ENCODE measurements at regions not wholly inside any gene's neighbourhood (a gene's known extent, or its start where the extent isn't known, plus 50 kb on each side); places are given as distances from the start of the nearest gene placed in this dataset.

DNA sequence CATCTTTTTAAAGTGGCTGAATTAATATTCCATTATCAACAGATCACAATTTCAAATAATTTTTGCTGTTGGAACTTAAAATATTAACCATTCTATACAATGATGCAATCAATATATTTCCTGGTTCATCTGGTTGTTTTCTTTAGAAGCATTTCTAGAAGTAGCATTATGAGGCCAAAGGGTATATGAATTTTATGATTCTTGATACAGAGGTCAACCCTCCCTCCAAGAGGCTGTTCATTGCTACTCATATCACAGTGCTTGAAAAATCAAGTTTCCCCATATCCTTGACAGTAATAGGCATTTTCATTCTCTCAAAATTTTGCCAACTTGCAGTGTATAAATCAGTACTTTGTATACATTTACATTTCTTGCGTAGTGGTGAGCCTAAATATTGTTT, 312.6 kb downstream of the BMPER start:
- no peak overlapping the region for H3K27ac ChIP-seq (replicated peaks)
- TF ChIP-seq SPI1 (IDR thresholded peaks at IDR 0.05; ENCODE audit: borderline replicate concordance, low read depth), result no peak
- TF ChIP-seq, protein P1, sequence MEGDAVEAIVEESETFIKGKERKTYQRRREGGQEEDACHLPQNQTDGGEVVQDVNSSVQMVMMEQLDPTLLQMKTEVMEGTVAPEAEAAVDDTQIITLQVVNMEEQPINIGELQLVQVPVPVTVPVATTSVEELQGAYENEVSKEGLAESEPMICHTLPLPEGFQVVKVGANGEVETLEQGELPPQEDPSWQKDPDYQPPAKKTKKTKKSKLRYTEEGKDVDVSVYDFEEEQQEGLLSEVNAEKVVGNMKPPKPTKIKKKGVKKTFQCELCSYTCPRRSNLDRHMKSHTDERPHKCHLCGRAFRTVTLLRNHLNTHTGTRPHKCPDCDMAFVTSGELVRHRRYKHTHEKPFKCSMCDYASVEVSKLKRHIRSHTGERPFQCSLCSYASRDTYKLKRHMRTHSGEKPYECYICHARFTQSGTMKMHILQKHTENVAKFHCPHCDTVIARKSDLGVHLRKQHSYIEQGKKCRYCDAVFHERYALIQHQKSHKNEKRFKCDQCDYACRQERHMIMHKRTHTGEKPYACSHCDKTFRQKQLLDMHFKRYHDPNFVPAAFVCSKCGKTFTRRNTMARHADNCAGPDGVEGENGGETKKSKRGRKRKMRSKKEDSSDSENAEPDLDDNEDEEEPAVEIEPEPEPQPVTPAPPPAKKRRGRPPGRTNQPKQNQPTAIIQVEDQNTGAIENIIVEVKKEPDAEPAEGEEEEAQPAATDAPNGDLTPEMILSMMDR (IDR thresholded peaks at IDR 0.05; ENCODE audit: insufficient read depth, low read length), result no peak
- no peak for TF ChIP-seq POLR2AphosphoS5 (IDR thresholded peaks at IDR 0.05; ENCODE audit: low read depth)
- TF ChIP-seq, protein P2, sequence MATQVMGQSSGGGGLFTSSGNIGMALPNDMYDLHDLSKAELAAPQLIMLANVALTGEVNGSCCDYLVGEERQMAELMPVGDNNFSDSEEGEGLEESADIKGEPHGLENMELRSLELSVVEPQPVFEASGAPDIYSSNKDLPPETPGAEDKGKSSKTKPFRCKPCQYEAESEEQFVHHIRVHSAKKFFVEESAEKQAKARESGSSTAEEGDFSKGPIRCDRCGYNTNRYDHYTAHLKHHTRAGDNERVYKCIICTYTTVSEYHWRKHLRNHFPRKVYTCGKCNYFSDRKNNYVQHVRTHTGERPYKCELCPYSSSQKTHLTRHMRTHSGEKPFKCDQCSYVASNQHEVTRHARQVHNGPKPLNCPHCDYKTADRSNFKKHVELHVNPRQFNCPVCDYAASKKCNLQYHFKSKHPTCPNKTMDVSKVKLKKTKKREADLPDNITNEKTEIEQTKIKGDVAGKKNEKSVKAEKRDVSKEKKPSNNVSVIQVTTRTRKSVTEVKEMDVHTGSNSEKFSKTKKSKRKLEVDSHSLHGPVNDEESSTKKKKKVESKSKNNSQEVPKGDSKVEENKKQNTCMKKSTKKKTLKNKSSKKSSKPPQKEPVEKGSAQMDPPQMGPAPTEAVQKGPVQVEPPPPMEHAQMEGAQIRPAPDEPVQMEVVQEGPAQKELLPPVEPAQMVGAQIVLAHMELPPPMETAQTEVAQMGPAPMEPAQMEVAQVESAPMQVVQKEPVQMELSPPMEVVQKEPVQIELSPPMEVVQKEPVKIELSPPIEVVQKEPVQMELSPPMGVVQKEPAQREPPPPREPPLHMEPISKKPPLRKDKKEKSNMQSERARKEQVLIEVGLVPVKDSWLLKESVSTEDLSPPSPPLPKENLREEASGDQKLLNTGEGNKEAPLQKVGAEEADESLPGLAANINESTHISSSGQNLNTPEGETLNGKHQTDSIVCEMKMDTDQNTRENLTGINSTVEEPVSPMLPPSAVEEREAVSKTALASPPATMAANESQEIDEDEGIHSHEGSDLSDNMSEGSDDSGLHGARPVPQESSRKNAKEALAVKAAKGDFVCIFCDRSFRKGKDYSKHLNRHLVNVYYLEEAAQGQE (IDR thresholded peaks at IDR 0.05; ENCODE audit: insufficient replicate concordance, low read depth), result no peak
- no peak for TF ChIP-seq GABPA (IDR thresholded peaks at IDR 0.05; ENCODE audit: low read depth)
- no peaks in the 10 kb centered on the region for H3K27me3 ChIP-seq (ENCODE audit: insufficient read depth, poor library complexity, severe bottlenecking)
- no peak overlapping the region for H3K4me3 ChIP-seq (replicated peaks; ENCODE audit: insufficient read depth, low read length)
- DNase-seq (ENCODE audit: low read depth in 1 of 2, low spot score in 1 of 2), result no peak

DNA sequence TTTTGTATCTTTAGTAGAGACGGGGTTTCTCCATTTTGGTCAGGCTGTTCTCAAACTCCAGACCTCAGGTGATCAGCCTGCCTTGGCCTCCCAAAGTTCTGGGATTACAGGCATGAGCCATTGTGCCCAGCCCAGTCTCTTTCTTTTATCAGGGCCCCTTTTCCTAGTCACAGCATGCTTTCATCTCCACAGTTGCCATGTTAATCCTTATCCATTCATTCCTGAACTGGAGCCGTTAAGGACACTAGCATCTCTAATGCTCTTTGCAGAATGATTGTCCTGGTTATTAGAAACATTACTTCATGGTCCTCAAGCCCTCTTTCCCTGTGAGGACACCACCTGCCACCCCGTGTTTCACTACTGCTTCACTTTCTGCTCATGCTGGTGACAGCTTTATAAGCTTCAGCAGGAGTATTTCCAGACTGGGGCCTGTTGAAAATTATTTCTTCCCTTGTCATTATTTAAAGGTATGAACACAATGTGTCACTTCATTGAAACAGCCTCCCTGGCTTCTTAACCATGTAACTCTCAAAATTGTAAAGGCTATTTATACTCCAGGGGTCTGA, 313.9 kb downstream of the BMPER start:
- H3K4me3 ChIP-seq (replicated peaks; ENCODE audit: insufficient read depth, low read length), result no peak overlapping the region
- H3K27ac ChIP-seq (replicated peaks), result no peak overlapping the region
- peaks cover under 1% of the 10 kb centered on the region for H3K27me3 ChIP-seq (ENCODE audit: insufficient read depth, poor library complexity, severe bottlenecking)
- TF ChIP-seq SPI1 (IDR thresholded peaks at IDR 0.05; ENCODE audit: borderline replicate concordance, low read depth) (no peak), GABPA (IDR thresholded peaks at IDR 0.05; ENCODE audit: low read depth) (no peak), POLR2AphosphoS5 (IDR thresholded peaks at IDR 0.05; ENCODE audit: low read depth) (no peak)
- TF ChIP-seq, protein P1 (IDR thresholded peaks at IDR 0.05; ENCODE audit: insufficient read depth, low read length), result no peak
- TF ChIP-seq, protein P2 (IDR thresholded peaks at IDR 0.05; ENCODE audit: insufficient replicate concordance, low read depth), result no peak
- no peak for DNase-seq (ENCODE audit: low read depth in 1 of 2, low spot score in 1 of 2)

DNA sequence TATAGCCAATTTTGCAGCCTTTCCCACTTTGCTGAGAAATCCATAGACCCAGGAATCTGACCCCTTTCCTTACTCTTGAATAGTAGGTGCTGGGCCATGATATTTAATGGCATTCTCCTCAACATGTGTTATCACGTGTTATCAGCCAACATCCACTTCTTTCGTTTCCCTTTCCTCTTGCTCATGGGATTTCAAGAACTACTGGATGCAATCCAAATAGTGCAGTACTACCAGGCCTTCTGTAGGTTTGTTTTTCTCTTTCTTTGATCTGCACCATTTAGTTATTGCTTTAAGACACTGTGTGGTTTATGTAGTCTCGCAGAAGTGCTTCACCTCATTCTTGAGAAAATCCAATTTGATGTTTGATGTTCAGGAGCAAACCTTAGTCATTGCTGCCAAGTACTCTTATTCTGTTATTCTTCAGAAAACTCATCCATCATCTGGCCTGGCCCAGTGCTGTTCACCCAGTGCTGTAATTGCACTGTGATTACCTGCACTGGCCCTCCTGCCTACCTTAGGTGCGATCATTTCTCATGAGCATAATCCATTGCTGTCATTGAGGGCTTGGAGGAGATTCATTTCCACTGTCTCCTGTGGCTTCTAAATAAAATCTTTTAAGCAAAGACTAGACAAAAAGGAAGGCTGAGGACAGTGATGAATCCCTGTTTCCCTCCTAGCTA, 315.3 kb downstream of the BMPER start:
- H3K27me3 ChIP-seq (ENCODE audit: insufficient read depth, poor library complexity, severe bottlenecking), result peaks cover 2% of the 10 kb centered on the region
- H3K27ac ChIP-seq (replicated peaks), result no peak overlapping the region
- no peak overlapping the region for H3K4me3 ChIP-seq (replicated peaks; ENCODE audit: insufficient read depth, low read length)
- no peak for TF ChIP-seq POLR2AphosphoS5 (IDR thresholded peaks at IDR 0.05; ENCODE audit: low read depth)
- TF ChIP-seq GABPA (IDR thresholded peaks at IDR 0.05; ENCODE audit: low read depth), result no peak
- DNase-seq (ENCODE audit: low read depth in 1 of 2, low spot score in 1 of 2), result no peak

DNA sequence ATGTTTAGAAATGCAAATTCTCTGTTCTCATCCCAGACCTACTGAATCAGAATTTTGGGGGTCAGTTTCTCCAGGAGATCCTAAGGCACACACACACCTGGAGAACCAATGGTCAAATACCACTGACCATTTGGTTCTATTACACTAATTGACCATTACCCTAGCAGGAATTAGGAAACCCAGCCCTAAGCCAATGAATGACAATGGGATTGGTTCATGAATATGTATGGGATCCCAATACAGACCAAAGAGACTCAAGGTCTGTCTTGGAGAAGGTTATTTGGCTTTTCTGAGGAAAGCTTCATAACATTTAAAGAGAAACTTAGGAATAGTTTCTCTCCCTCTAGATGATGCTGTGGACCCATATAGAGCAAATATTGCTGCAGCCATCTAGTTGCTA, 317.0 kb downstream of the BMPER start:
- no peak for TF ChIP-seq POLR2AphosphoS5 (IDR thresholded peaks at IDR 0.05; ENCODE audit: low read depth)
- no peak overlapping the region for H3K4me3 ChIP-seq (replicated peaks; ENCODE audit: insufficient read depth, low read length)
- no peak for DNase-seq (ENCODE audit: low read depth in 1 of 2, low spot score in 1 of 2)
- peaks cover 2% of the 10 kb centered on the region for H3K27me3 ChIP-seq (ENCODE audit: insufficient read depth, poor library complexity, severe bottlenecking)
- H3K27ac ChIP-seq (replicated peaks), result no peak overlapping the region

DNA sequence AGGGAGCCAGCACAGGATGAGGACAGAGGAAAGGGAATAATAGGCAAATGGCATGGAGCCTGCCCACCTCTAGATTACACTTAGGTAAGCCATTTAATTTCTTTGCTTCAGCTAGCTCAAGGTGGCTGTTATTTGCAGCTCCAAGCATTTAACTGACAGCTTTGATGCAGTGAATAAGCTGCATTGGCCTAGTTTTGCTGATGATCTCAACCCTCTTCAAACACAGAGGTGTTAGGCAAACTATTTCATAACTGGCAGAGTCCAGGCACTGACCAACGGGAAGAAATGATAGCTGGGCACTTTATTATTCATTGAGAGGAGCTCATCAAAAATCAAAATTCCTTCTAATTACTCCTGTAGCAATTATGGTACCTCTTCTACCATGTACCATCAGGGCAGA, 317.4 kb downstream of the BMPER start:
- Histone ChIP-seq H3K27ac (replicated peaks) (no peak overlapping the region), H3K27me3 (ENCODE audit: insufficient read depth, poor library complexity, severe bottlenecking) (peaks cover 2% of the 10 kb centered on the region), H3K4me3 (replicated peaks; ENCODE audit: insufficient read depth, low read length) (no peak overlapping the region)
- TF ChIP-seq, protein P2 (IDR thresholded peaks at IDR 0.05; ENCODE audit: insufficient replicate concordance, low read depth), result no peak
- TF ChIP-seq GABPA (IDR thresholded peaks at IDR 0.05; ENCODE audit: low read depth), result no peak
- TF ChIP-seq POLR2AphosphoS5 (IDR thresholded peaks at IDR 0.05; ENCODE audit: low read depth), result no peak
- TF ChIP-seq, protein P1 (IDR thresholded peaks at IDR 0.05; ENCODE audit: insufficient read depth, low read length), result no peak
- no peak for TF ChIP-seq SPI1 (IDR thresholded peaks at IDR 0.05; ENCODE audit: borderline replicate concordance, low read depth)
- DNase-seq (ENCODE audit: low read depth in 1 of 2, low spot score in 1 of 2), result no peak

Measured in HL-60 (cell line).